ENCODE measurements at regions not wholly inside any gene's neighbourhood (a gene's known extent, or its start where the extent isn't known, plus 50 kb on each side); places are given as distances from the start of the nearest gene placed in this dataset.

- H3K9ac ChIP-seq (ENCODE audit: insufficient read depth, low read length, poor library complexity, severe bottlenecking): no peak overlapping the region
- Mint-ChIP-seq H3K27me3 (ENCODE audit: low read depth in 3 of 3) (peaks cover 0 to 5% (median 1%) of the 10 kb centered on the region in 3 donors), H3K4me3 (no peak overlapping the region), H3K36me3 (no peaks in the 10 kb centered on the region), H3K4me1 (peaks cover 6% of the 10 kb centered on the region), H3K27ac (no peak overlapping the region), H3K9me3 (peaks cover 0 to 5% (median 2%) of the 10 kb centered on the region in 7 donors)
- no peak overlapping the region for H2AFZ ChIP-seq (ENCODE audit: insufficient read depth, low read depth, low read length, poor library complexity, severe bottlenecking)
- H3K36me3 ChIP-seq (replicated peaks in 1 of 2; ENCODE audit: control insufficient read depth in 1 of 2, insufficient read depth in 2 of 2, low read length in 2 of 2): no peaks in the 10 kb centered on the region
- WGBS (ENCODE audit: insufficient coverage): 90% methylated on average over 8 of the region's 8 CpGs
- no peaks in the 10 kb centered on the region for H3K79me2 ChIP-seq (ENCODE audit: insufficient read depth, low read length)
- H3K4me2 ChIP-seq (replicated peaks; ENCODE audit: extremely low read depth, low read length, poor library complexity, severe bottlenecking): no peak overlapping the region
- no peak overlapping the region for H3K27ac ChIP-seq (ENCODE audit: low read depth in 1 of 2, low read length in 2 of 2)
- TF ChIP-seq CTCF (IDR thresholded peaks at IDR 0.05): no peak
- H3K27me3 ChIP-seq (ENCODE audit: control insufficient read depth in 2 of 2, insufficient read depth in 2 of 2, low read length in 2 of 2): no peaks in the 10 kb centered on the region
- no peaks in the 10 kb centered on the region for H3K4me1 ChIP-seq (ENCODE audit: control insufficient read depth in 1 of 2, insufficient read depth in 2 of 2, low read length in 2 of 2)
- H4K20me1 ChIP-seq (ENCODE audit: insufficient read depth, low read length): no peaks in the 10 kb centered on the region
- no peak for DNase-seq
- intact Hi-C loops (cut with micrococcal nuclease): no loop called here
- H3K4me3 ChIP-seq (replicated peaks in 1 of 3; ENCODE audit: low read depth in 2 of 3, low read length in 3 of 3): no peak overlapping the region
- no peaks in the 10 kb centered on the region for H3K9me3 ChIP-seq (replicated peaks in 1 of 2; ENCODE audit: control insufficient read depth in 1 of 2, insufficient read depth in 1 of 2, low read length in 2 of 2)
These were observed 121.9 kb downstream of the RAB11FIP2 start for GRCh38 chr10:117924820-117925219.

DNA sequence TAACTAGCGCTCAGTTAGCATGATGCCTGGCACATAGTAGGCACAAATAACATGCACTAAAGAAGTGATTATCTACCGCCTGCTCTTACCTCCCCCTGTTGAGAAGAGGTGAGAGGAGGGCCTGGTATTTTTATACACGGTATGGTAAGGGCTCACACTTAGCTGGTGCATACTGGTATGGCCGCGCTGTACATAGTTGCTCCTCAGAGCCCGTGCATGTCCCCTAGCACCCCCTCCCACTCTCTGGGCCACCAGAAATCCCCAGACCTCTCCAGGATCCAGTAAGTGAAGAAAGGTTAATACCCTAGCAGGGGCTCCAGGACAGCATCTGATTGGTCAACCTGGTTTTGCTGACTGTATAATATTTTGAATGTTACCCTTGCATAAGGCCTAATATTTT lies 121.4 kb downstream of the RAB11FIP2 start:
- WGBS (ENCODE audit: insufficient coverage): no CpG with 5 or more reads among the region's 6 CpGs
- H3K4me3 ChIP-seq (replicated peaks in 1 of 3; ENCODE audit: low read depth in 2 of 3, low read length in 3 of 3): no peak overlapping the region
- H3K4me1 ChIP-seq (ENCODE audit: control insufficient read depth in 1 of 2, insufficient read depth in 2 of 2, low read length in 2 of 2): no peaks in the 10 kb centered on the region
- H3K27ac Mint-ChIP-seq: no peak overlapping the region
- H3K9me3 Mint-ChIP-seq: peaks cover 0 to 5% (median 2%) of the 10 kb centered on the region in 7 donors
- peaks cover 6% of the 10 kb centered on the region for H3K4me1 Mint-ChIP-seq
- no peaks in the 10 kb centered on the region for H3K79me2 ChIP-seq (ENCODE audit: insufficient read depth, low read length)
- H3K27me3 Mint-ChIP-seq (ENCODE audit: low read depth in 3 of 3): peaks cover 0 to 5% (median 1%) of the 10 kb centered on the region in 3 donors
- no peak overlapping the region for H3K4me2 ChIP-seq (replicated peaks; ENCODE audit: extremely low read depth, low read length, poor library complexity, severe bottlenecking)
- no peaks in the 10 kb centered on the region for H4K20me1 ChIP-seq (ENCODE audit: insufficient read depth, low read length)
- no peak overlapping the region for H2AFZ ChIP-seq (ENCODE audit: insufficient read depth, low read depth, low read length, poor library complexity, severe bottlenecking)
- no peaks in the 10 kb centered on the region for H3K36me3 ChIP-seq (replicated peaks in 1 of 2; ENCODE audit: control insufficient read depth in 1 of 2, insufficient read depth in 2 of 2, low read length in 2 of 2)
- H3K27me3 ChIP-seq (ENCODE audit: control insufficient read depth in 2 of 2, insufficient read depth in 2 of 2, low read length in 2 of 2): no peaks in the 10 kb centered on the region
- no peak for TF ChIP-seq CTCF (IDR thresholded peaks at IDR 0.05)
- intact Hi-C loops (cut with micrococcal nuclease): no loop called here
- H3K9ac ChIP-seq (ENCODE audit: insufficient read depth, low read length, poor library complexity, severe bottlenecking): no peak overlapping the region
- no peak for DNase-seq
- H3K27ac ChIP-seq (ENCODE audit: low read depth in 1 of 2, low read length in 2 of 2): no peak overlapping the region
- H3K9me3 ChIP-seq (replicated peaks in 1 of 2; ENCODE audit: control insufficient read depth in 1 of 2, insufficient read depth in 1 of 2, low read length in 2 of 2): no peaks in the 10 kb centered on the region
- H3K36me3 Mint-ChIP-seq: no peaks in the 10 kb centered on the region
- H3K4me3 Mint-ChIP-seq: no peak overlapping the region

Measured in CD14-positive monocyte (primary cell).